ENCODE measurements at regions not wholly inside any gene's neighbourhood (a gene's known extent, or its start where the extent isn't known, plus 50 kb on each side); places are given as distances from the start of the nearest gene placed in this dataset.
A peak's percentile ranks its signal among the peaks of the same experiment; 100 is the strongest.

- no peak for DNase-seq
These were observed 534.5 kb upstream of the SEMA6D start for GRCh38 chr15:47182818-47183217.

- DNase-seq = peak; percentile 92
These were observed 533.0 kb upstream of the SEMA6D start for GRCh38 chr15:47184003-47184907.

- peak; percentile 85 for DNase-seq
These were observed 532.1 kb upstream of the SEMA6D start for GRCh38 chr15:47184908-47185801.

- DNase-seq = peak; percentile 44
These were observed 531.2 kb upstream of the SEMA6D start for GRCh38 chr15:47186075-47186474.

- no peak for DNase-seq
These were observed 528.4 kb upstream of the SEMA6D start for GRCh38 chr15:47188758-47189507.

- DNase-seq = peak; percentile 40
These were observed 522.6 kb upstream of the SEMA6D start for GRCh38 chr15:47194718-47195117.

GRCh38 chr15:47196048-47196447 is 521.3 kb upstream of the SEMA6D start:
- DNase-seq = peak; percentile 95

- DNase-seq = no peak
These were observed 513.3 kb upstream of the SEMA6D start for GRCh38 chr15:47203993-47204392.

GRCh38 chr15:47206358-47206978 is 510.8 kb upstream of the SEMA6D start:
- DNase-seq = no peak

GRCh38 chr15:47209591-47209990 is 507.7 kb upstream of the SEMA6D start:
- no peak for DNase-seq

GRCh38 chr15:47212222-47213010 is 504.9 kb upstream of the SEMA6D start:
- no peak for DNase-seq

GRCh38 chr15:47213883-47214282 is 503.4 kb upstream of the SEMA6D start:
- DNase-seq = no peak

- DNase-seq = no peak
These were observed 499.0 kb upstream of the SEMA6D start for GRCh38 chr15:47218295-47218694.

- no peak for DNase-seq
These were observed 472.9 kb upstream of the SEMA6D start for GRCh38 chr15:47244361-47244760.

- DNase-seq = no peak
These were observed 471.0 kb upstream of the SEMA6D start for GRCh38 chr15:47246317-47246716.

- DNase-seq = peak; percentile 85
These were observed 458.8 kb upstream of the SEMA6D start for GRCh38 chr15:47258521-47258920.

GRCh38 chr15:47265686-47266085 is 451.6 kb upstream of the SEMA6D start:
- no peak for DNase-seq

- no peak for DNase-seq
These were observed 450.7 kb upstream of the SEMA6D start for GRCh38 chr15:47266566-47266965.

GRCh38 chr15:47273864-47274263 is 443.4 kb upstream of the SEMA6D start:
- DNase-seq = no peak

GRCh38 chr15:47283246-47283645 is 434.1 kb upstream of the SEMA6D start:
- DNase-seq = no peak

- DNase-seq = no peak
These were observed 428.5 kb upstream of the SEMA6D start for GRCh38 chr15:47288794-47289193.

GRCh38 chr15:47289656-47290055 is 427.6 kb upstream of the SEMA6D start:
- peak; percentile 28 for DNase-seq
